BJ (cell line): ENCODE measurements at regions not wholly inside any gene's neighbourhood (a gene's known extent, or its start where the extent isn't known, plus 50 kb on each side); places are given as distances from the start of the nearest gene placed in this dataset.

Experiments
- CTCF ChIA-PET: fragments of 350-600 bp; formaldehyde crosslinking; extraction: SDS; loops from one replicate; lab custom pipeline; 2021; ENCODE audit warnings: antibody characterized with exemption, inconsistent platforms; lab: Yijun Ruan, JAX
- POLR2A ChIA-PET: fragments of 300-600 bp; sonication (Branson Sonifier 250); formaldehyde crosslinking; extraction: SDS; loops from one replicate; lab custom pipeline; 2021; ENCODE audit warnings: antibody characterized with exemption; lab: Charles Lee
- DNase-seq: peaks from one replicate; pipeline ENCODE4 v3.0.0-alpha.2; 2011; ENCODE audit warnings: low read depth
- H3K27me3 ChIP-seq: 2 replicates; pipeline ENCODE4 v1.6.0; 2011; ENCODE audit warnings: low read length; ENCODE audit not compliant: control insufficient read depth, insufficient read depth
- H3K36me3 ChIP-seq: 2 replicates; pipeline ENCODE4 v1.5.1; 2011; ENCODE audit warnings: low read length; ENCODE audit not compliant: control insufficient read depth, insufficient read depth
- H3K4me3 ChIP-seq: 2 replicates; pipeline ENCODE4 v1.5.1; 2011; ENCODE audit warnings: low read depth, mild to moderate bottlenecking, control low read depth, low read length
- CTCF ChIP-seq: IDR thresholded peaks from 2 replicates; pipeline ENCODE4 v1.5.1; 2011; ENCODE audit warnings: low read depth, mild to moderate bottlenecking, control low read depth, inconsistent platforms, low read length, moderate library complexity; ENCODE audit not compliant: insufficient read depth

- DNase-seq: no peak
- TF ChIP-seq CTCF: no peak
- ChIA-PET CTCF (interaction anchor here (1.1 to 1.4 kb wide), 2 partner anchors 15 to 19 kb away, joined by 4 to 5 read pairs; no protein-coding TSS in a partner anchor), POLR2A (no interaction called here)
- Histone ChIP-seq H3K27me3 (no peaks in the 10 kb centered on the region; the same call in 1 of the 2 replicates), H3K4me3 (no peak overlapping the region), H3K36me3 (no peaks in the 10 kb centered on the region)
Measured at GRCh38 chr4:140311257-140311835, 62.1 kb upstream of the SCOC start.

GRCh38 chr4:140309124-140309870 is 64.1 kb upstream of the SCOC start:
- no peak for TF ChIP-seq CTCF
- Histone ChIP-seq H3K4me3 (no peak overlapping the region), H3K27me3 (no peaks in the 10 kb centered on the region; the same call in 1 of the 2 replicates), H3K36me3 (no peaks in the 10 kb centered on the region)
- DNase-seq: peak; percentile 28
- CTCF ChIA-PET: interaction anchor here (0.7 to 1.4 kb wide), 5 partner anchors 9 to 645 kb away, joined by 3 read pairs; no protein-coding TSS in a partner anchor
- POLR2A ChIA-PET: no interaction called here

GRCh38 chr4:140308366-140309123 is 64.9 kb upstream of the SCOC start:
- ChIA-PET POLR2A (no interaction called here), CTCF (interaction anchor here (0.7 to 1.4 kb wide), 5 partner anchors 8 to 645 kb away, joined by 3 to 5 read pairs (median 3); no protein-coding TSS in a partner anchor)
- Histone ChIP-seq H3K27me3 (no peaks in the 10 kb centered on the region; the same call in none of the 2 replicates), H3K36me3 (no peaks in the 10 kb centered on the region), H3K4me3 (no peak overlapping the region)
- no peak for DNase-seq
- no peak for TF ChIP-seq CTCF

- no peak for TF ChIP-seq CTCF
- DNase-seq: no peak
- ChIA-PET CTCF (interaction anchor here (0.6 to 1.2 kb wide), 2 partner anchors 21 to 52 kb away, joined by 3 read pairs; no protein-coding TSS in a partner anchor), POLR2A (no interaction called here)
- H3K27me3 ChIP-seq: no peaks in the 10 kb centered on the region; the same call in 1 of the 2 replicates
- H3K36me3 ChIP-seq: no peaks in the 10 kb centered on the region
- no peak overlapping the region for H3K4me3 ChIP-seq
Measured at GRCh38 chr4:140305053-140305452, 68.4 kb upstream of the SCOC start.

- no peaks in the 10 kb centered on the region; the same call in 1 of the 2 replicates for H3K27me3 ChIP-seq
- TF ChIP-seq CTCF: no peak
- H3K36me3 ChIP-seq: no peaks in the 10 kb centered on the region
- no peak for DNase-seq
- CTCF ChIA-PET: no interaction called here
- POLR2A ChIA-PET: no interaction called here
- no peak overlapping the region for H3K4me3 ChIP-seq
Measured at GRCh38 chr4:140304346-140304745, 69.1 kb upstream of the SCOC start.
